NCI-H82 (cell line): ENCODE measurements at regions not wholly inside any gene's neighbourhood (a gene's known extent, or its start where the extent isn't known, plus 50 kb on each side); places are given as distances from the start of the nearest gene placed in this dataset.
A peak's percentile ranks its signal among the peaks of the same experiment; 100 is the strongest.

ENCODE experiments used
- DNase-seq: peaks from one replicate; lab custom pipeline; 2025; lab: John Stamatoyannopoulos, UW

DNA sequence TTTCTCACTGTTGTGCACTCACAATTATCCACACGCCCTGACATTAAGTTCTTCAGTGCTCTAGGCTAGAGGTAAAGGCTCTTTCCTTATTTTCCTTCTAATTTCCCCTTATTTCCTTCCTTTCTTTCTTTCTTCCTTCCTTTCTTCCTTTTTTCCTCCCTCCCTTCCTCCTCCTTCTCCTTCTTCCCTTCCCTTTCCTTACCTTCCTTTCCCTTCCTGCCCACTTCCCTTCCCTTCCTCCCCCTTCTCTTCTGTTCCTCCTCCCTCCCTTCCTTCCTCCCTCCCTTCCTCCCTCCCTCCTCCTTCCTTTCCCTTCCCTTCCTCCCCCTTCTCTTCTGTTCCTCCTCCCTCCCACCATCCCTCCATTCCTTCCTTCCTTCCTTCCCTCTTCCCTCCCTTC, 317.0 kb upstream of the IRX1 start:
- DNase-seq: no peak

DNA sequence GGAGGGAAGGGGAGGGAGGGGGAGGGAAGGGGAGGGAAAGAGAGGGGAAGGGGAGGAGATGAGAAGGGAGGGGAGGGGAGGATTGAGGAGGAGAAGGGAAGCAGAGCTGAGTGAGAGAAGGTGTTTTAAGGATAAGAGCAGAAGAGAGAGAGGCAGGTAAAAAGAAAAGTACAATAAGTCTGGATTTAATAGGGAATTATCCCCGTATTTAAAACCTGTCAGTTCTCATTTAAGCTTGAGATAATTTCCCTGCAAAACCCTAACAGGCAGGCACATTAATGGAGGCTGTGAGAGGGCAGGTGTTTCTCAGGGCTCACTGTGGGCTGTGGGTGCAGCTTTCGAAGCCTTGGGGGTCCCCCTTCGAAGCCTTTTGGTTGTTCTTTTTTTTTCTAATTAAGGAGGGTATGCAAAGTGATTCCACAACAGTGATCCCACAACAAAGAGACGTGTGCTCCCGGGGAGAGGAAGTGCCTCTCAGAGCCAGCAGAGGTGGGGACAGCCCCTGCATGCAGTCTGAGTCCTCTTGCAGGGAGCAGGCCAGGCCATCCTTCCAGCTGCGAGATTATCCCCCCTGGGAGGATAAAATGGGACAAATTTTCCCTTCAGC, 317.9 kb upstream of the IRX1 start:
- peak; percentile 17 for DNase-seq

DNA sequence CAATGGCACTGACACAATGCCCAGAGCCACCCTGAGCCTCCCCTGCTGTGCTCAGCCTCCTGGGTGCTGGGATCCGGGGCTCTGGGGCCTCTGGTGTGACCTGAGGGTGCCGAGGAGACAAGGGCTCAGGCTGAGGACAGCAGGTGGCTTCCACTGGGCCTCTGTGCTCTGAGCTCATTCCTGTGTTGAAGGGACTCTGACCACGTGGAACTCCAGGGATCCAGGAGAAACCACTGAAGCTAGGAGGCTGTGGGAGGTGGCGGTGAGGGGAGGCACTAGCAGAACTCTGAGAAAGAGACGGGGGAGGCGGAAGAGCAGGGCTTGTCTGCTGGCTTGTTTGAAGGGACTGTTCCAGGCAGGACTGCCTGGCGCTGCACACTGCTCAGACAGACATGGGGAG, 318.7 kb upstream of the IRX1 start:
- no peak for DNase-seq

DNA sequence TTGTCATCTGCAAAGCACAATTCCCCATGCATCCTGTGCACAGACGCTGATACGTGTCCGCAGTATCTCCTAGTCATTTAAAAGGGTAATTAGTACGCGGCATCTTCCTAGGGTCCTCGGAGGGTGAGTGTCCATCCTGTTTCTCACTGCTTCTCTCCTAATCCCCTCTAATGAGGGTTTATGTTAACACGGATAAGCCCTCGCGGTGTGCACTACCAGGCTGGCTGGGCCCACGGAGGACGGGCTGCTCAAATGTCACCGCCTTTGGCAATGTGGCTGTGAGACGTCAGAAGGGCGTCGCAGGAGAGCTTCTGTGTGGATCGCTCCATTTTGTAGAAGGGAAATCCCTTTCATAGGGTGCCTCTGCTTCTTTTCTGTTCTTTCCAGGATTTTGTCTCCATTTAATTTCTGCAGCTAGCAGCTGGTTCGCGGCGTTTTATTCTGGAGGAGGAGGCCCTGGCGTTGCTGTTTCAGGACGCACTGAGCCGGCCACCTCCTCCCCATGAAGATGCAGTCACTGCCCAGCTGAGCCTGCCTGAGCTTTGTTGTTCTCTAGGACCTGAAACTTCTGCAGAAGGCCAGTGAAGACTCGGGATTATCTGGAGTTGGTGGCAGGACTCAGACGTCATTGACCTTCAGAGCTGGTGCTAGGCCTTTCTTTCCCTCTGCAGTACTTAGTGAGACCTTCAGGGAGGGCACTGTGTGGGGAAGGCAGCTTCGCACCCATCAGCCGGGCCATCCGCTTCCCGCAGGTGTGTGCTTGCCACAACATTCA, 326.1 kb upstream of the IRX1 start:
- peak; percentile 71 for DNase-seq

DNA sequence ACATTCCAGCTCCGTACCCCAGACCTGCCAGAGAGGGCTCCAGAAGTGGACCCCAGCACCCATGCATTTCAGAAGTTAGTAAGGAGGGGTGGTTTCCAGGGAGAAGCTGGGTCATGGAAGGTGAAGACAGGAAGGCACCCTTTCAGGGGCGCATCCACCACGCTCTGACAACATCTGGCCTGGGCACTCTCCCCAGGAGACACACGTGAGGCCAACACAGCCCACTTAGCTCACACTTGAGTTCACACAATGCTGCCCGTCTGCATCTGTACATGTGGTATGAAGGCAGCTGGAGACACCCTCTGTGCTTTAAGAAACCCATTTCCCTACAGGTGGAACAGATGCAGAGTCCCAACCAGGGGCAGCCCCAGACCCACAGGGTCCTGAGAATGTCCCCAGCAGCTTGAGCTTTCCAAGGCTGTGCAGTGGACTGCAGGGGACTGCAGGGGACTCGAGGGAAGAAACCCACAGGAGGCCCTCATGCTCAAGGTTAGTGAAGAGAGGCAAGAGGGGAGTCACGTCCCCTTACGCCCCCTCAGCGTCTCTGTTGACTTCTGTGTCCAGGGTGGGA, 326.8 kb upstream of the IRX1 start:
- no peak for DNase-seq

DNA sequence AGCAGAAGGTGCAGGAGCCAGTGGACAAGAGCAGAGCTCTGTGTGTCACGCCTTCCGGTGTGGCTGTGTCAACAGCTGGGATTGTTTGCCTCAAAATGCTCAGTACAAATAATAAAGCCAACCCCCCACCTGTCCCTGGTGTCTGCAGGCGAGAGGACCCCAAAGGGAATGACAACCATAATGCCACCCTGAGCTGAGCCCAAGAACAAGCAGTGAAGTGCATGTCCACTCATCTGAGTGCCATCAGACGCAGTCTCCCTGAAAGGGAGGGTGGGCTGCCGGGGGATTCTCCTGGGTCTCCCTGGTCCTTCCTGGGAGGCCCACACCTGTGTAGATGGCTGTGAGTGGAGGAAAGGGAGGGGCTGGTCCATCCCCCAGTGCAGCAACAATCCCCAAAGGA, 328.8 kb upstream of the IRX1 start:
- no peak for DNase-seq

DNA sequence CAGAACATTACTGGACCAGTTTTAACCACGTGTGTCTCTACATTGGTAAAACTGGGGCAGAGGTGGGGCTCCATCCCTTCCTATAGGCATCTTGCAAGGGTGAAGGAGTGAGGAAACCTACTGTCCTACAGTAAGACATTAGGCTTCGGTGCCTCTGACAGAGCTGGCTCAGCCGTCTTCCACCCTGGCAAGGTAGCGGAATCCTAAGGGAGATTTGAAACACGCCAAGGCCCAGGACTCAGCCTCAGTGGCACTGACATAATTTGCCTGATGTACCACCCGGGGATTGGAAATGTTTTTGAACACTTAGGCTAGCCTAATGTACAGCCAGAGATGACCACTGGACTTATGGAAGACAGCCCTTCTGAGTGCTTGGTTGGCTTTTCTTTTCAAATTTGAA, 329.7 kb upstream of the IRX1 start:
- no peak for DNase-seq

DNA sequence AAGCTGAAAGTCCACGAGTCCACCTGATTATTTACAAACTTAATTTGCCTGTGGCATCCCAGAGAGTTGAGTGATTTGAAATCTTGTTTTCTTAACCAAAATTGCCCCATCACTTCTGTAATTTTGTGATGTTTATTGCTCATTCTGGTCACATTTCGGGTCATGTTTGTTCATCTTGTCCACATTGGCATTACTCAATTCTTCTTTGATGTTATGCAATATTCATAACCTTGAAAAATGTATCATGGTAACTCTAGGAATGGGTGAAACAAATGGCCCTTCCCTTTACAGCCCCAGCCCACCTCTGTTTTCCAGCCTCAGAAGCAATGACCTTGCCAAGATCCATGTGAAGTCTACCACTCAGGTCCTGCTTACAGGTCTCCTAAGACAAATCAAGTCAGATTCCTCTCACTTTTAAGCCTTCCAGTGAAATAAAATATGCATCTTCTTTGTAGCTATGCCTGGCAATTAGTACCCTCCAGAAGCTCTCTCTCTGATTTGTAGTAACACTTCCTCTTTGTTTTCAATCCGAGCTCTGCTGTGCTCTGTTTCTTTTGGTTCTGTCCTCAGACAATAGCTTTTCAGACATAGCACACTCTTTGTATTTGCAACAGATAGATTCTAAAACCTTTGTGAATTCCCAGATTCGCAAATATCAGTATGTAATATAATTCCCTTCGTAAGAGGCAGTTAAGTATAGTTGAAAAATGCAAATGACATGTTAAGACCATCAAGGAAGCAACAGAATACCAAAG, 330.3 kb upstream of the IRX1 start:
- DNase-seq: no peak

DNA sequence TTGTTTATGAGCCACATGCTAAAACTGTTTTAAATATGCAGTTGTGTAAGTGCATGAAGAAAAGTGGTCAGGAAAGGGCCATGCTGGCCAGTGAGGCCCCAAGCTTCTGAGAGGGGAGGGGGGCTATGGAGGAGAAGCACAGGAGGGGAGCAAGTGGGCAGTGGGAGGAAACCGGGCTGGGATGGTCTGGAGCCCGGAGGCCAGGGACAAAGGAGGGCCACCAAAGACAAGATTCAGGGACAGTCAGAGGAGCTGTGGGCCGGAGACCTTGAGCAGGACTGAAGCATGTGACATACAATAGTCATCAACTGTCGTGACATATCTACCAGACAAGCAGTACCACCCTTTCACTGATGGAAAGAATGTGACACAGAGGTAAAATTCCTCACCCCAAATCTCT, 333.2 kb upstream of the IRX1 start:
- DNase-seq: no peak

DNA sequence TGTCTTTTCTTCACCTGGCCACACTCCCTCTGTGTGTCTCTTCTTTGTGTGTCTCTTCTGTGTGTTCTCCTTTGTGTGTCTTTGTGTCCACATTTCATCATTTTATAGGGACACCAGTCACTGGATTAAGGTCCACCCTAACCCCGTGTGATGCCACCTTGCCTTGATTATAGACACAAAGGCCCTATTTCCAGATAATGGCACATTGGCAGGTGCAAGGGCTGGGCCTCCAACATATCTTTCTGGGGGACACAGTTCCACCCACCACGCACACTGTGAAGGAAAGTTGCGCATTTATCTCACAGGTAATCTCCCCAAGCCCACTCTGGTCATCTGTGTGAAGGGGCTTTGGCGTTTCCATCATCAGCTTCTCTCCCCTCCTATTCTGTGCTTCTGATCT, 334.6 kb upstream of the IRX1 start:
- DNase-seq: no peak

DNA sequence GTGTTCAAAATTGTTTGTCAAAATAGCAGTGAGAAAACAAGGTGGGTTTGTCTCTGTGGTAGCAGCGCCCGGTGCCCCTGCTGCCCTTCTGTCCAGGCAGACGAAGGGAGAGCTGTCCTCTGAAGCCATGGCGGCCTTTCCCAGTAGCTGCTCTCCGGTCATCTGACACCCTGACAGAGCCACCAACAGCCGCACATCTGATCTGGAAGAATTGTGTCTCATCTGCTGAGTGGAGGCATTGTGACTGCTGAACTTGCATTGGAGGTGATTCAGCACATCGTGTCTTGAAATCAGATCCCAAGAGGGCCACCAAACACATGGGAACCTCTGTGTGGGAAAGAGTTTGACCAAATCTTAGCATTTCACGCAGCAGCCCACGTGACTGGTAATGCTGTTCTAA, 337.6 kb upstream of the IRX1 start:
- DNase-seq: no peak

DNA sequence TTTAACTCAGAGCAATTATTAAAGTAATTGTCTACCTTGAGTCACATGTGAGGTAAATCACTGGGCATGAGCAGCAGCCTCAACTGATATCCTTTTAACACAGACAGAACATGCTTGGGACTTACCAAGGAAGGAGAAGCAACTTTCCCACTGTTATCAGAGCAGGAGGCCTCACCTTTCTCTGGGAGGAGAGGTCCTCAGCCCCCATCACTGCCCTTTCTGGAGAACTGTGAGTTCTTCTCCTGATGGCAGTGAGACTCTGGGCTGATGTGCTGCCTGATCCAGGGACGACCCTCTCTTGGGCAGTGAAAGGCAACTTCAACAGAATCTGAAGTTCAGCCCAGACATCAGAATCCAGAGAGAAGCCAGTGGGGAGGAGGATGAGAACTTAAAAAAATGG, 343.4 kb upstream of the IRX1 start:
- DNase-seq: no peak

DNA sequence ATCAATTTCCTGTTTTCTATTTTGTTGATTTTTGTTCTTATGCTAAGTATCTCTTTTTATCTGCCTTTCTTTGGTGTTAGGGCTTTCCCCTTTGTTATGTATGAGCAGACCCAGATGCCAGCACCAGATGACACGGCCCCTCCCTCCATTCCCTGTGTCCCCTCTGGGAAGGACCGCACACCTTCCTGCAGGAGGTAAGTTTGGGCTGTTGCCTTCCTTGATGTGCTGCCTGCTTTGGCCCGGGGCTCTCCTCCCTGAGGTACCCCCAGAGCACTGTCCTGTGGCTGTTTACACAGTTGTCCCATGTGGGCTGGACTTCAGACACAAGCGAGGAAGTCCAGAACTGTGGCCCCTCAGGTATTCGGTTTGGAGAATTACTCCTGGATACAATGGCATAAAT, 343.8 kb upstream of the IRX1 start:
- no peak for DNase-seq

DNA sequence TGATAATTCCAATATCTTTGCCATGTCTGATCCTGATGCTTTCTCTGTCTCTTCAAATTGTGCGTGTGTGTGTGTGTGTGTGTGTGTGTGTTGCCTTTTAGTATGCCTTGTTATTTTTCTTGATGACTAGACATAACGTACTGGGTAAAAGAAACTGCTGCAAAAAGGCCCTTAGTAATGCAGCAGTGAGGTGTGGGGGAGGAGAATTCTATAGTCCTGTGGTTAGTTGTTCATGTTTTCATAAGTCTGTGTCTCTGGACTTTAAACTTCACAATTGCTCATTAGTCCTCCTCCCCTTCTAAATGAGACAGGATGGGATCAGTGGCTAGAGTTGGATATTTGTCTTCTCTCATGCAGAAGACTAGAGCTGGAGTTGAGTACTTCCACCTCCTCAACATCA, 346.2 kb upstream of the IRX1 start:
- DNase-seq: no peak

DNA sequence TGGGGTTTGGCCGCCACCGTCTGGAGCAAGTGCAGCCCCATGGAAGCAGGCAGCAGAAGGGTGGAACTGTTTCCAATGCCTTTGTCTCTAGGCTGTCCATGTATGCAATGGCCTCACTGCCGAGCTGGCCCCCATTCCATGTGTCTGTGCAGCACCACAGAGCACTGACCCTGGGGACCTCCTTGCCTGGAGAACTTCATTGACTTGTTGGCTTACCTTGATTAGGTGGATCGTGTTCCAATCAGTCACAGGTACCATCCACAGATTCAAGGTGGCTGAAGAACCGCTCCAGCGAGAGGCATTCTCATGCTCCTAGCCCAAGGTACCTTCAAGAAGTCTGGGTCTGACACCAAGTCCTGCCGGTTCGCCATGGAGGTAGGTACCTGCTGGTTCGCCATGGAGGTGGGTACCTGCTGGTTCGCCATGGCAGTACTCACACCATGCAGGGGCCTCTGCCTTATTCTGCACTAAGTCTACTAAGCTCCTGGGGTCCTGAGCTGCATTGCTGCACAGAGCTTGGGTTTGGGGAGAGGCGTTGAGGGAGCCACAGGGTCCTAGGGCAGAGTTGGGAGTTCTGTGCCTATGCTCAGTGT, 358.3 kb upstream of the IRX1 start:
- DNase-seq: no peak

DNA sequence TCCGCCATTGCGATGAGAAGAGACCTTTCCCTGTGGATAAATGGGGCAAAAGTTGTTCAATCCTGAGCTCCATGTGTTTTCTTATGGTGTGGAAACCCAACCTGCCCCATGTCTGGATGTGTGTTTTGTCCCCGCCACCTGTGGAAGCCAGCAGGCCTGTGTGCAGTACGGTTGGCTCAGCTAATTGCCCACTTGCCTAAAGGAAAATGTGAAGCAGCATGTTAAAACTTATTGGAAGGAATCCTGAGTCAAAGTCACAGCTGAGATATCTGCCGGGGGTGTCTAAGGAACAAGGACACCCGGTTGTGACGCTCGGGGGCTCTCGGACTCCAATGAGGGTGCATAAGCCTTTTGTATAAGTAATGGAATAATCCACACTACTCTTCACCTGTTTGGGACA, 361.1 kb upstream of the IRX1 start:
- no peak for DNase-seq

DNA sequence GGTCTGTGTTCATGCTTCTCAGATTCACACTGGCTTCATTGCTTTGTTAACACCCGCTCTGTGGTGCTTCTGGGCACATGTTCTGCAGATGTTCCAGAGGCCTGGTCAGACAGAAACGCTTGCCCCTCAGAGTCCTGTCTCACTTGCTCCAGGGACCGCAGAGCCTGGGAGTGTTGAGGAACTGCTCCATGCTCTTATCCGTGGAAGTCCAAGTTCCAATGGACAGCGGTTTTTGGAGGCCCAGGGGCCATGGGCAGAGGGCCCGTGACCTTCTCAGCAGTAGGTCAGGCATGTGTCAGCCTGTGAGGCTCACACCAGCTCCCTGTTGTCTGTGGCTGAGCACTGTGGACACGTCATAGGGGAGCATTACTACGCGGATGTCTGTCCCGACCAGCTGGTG, 364.7 kb upstream of the IRX1 start:
- DNase-seq: no peak

DNA sequence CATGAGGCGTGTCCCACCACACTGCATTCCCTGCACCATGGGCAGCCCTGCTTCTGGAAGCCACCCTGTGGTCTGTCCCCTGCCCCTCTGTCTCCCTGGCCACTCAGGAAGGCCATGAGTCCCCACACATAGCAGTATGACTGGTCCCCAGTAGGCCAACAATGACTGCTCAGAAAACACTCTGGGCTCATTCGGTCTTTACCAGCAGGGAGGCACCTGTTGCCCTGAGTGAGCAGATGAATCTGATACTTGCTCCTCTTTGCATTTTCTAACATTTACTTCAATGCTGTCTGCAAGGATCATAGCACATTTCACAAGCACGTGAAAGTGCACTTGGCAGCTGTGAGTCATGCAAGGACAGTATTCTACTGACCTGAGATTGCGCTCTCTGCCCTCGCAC, 365.4 kb upstream of the IRX1 start:
- DNase-seq: no peak

DNA sequence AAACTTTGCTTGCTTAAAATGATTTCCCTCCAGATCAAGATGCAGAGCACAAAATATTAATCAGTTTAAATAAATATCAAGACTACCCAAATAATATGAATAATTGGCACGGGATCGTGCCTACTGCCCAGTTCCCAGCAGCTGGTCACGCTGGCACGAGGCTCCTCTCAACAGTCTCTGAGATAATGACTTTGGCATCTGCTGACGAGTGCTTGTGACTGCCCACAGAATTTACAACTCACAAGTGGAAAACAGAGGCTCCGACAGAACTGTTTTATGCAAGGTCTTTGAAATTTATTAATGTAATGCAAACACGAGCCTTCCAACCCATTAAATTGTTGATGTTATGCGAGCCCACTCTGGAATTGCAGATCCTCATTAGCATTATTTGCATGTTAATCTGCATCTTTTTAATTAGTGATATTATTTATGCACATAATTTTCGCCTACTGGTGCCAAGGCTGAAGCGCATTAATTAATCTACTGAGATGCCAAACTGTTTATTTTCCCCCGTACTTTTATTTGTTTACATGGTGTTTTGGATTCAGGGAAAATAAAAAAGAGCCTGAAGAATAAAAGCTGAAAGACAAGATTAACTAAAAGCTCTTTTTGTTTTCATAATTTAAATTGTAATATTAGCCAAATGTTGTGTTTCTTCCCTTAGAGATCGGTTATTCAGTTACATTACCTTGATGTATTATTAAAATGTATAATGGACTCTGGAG, 369.3 kb upstream of the IRX1 start:
- no peak for DNase-seq

DNA sequence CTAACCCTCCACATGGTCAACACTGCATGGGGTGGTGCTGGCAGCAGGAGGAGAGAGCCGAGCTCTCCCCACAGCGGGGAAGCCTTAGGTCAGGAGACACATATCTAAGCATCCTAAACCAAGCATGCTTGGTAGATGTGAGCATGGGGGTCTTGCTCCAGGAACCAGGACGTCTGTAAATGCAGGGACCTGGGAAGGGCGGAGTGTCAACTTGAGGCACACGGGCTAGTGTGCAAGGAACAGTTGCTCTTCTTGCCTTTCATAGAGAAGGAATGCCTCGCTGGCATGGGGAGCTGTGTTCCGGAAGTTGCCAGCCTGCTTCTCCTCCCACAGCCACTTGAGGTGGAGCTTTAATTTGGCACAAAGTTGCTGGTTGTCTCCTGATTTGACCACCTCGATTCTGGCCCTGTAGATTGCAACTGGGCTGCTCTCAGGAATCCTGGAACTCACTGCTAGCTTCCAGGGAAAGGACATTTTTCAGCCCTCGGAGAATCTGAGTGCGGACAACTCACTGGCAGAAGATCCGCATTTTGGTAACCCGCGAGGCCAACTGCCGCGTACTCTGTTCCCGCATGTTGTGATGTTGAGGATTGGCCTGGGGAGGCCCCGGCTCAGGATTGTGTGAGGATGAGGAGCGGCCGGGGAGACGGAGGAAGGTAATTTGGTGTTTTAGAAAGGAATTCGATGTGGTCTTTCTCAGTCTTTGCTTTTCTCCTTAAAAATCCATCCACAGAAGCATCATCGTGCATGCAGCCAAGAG, 370.3 kb upstream of the IRX1 start:
- no peak for DNase-seq

DNA sequence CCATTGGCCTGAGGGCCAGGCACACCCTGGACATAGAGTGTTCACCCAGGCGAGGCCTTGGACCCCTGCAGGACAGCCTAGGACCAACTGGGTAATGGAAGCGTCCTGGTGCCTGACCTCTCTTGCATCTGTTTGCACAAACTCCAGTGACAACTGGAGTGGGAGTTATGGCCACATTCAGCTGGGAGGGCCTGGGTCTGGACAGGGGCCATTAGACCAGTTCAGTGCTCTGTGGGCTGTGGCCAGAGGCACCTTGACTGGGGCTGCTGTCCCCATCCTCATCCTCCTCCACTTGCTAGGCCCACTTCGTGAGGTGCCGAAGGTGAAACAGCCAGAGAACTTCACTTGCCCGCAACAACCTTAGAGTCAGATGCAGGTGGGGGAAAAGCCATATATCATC, 372.7 kb upstream of the IRX1 start:
- no peak for DNase-seq
